PC-3 (cell line): ENCODE measurements at regions not wholly inside any gene's neighbourhood (a gene's known extent, or its start where the extent isn't known, plus 50 kb on each side); places are given as distances from the start of the nearest gene placed in this dataset.

Experiments
- ATAC-seq: fragments of 200-7000 bp; cut with Tn5 transposase; 2 replicates; pipeline ENCODE4 v1.9.1; 2020; ENCODE audit warnings: mild to moderate bottlenecking, moderate library complexity
- BruUV-seq: library from RNA; stranded (reverse); fragments of 400-500 nt; replicated peaks from 2 replicates; lab custom pipeline; 2021; lab: Mats Ljungman, UMichigan
- CTCF ChIA-PET: fragments of 300-600 bp; sonication (Branson Sonifier 250); formaldehyde crosslinking; loops from one replicate; lab custom pipeline; 2022; ENCODE audit warnings: antibody characterized with exemption; lab: Charles Lee
- POLR2A ChIA-PET: fragments of 300-600 bp; sonication (Branson Sonifier 250); formaldehyde crosslinking; loops from one replicate; lab custom pipeline; 2022; ENCODE audit warnings: antibody characterized with exemption; ENCODE audit not compliant: unreplicated experiment; lab: Charles Lee
- DNase-seq: peaks from one replicate; pipeline ENCODE4 v3.0.0-alpha.2; 2015
- H2AFZ ChIP-seq: fragments of 300-600 bp; sonication (generic); 2 replicates; pipeline ENCODE4 v1.6.0; 2016; ENCODE audit warnings: antibody characterized with exemption, low read length
- H3F3A ChIP-seq: fragments of 300-600 bp; sonication (generic); one replicate; pipeline ENCODE4 v1.6.0; 2017; ENCODE audit warnings: antibody characterized with exemption, low read length, control low read depth, mild to moderate bottlenecking; ENCODE audit not compliant: unreplicated experiment
- H3K27ac ChIP-seq: fragments of 300-600 bp; sonication (generic); 2 replicates; pipeline ENCODE4 v1.5.1; 2016; ENCODE audit warnings: mild to moderate bottlenecking, low read length
- H3K27me3 ChIP-seq: fragments of 300-600 bp; sonication (generic); 2 replicates; pipeline ENCODE4 v1.6.1; 2016; ENCODE audit warnings: low read length, mixed read lengths
- H3K36me3 ChIP-seq: fragments of 300-600 bp; sonication (generic); 2 replicates; pipeline ENCODE4 v1.6.1; 2016; ENCODE audit warnings: low read depth, mixed run types, low read length, mixed read lengths
- H3K4me1 ChIP-seq: fragments of 300-600 bp; sonication (generic); 2 replicates; pipeline ENCODE4 v1.5.1; 2016; ENCODE audit warnings: low read length; ENCODE audit not compliant: insufficient read depth
- H3K4me2 ChIP-seq: fragments of 300-600 bp; sonication (generic); 2 replicates; pipeline ENCODE4 v1.6.0; 2016; ENCODE audit warnings: low read length
- H3K4me3 ChIP-seq: fragments of 300-600 bp; sonication (generic); 2 replicates; pipeline ENCODE4 v1.5.1; 2016; ENCODE audit warnings: mild to moderate bottlenecking, low read length, mixed read lengths
- H3K79me2 ChIP-seq: fragments of 300-600 bp; sonication (generic); 2 replicates; pipeline ENCODE4 v1.6.1; 2017; ENCODE audit warnings: low read length, mixed read lengths
- H3K9ac ChIP-seq: fragments of 300-600 bp; sonication (generic); 2 replicates; pipeline ENCODE4 v1.6.0; 2016; ENCODE audit warnings: mild to moderate bottlenecking, low read length
- H3K9me2 ChIP-seq: fragments of 300-600 bp; sonication (generic); replicated peaks from 2 replicates; pipeline ENCODE4 v1.6.1; 2016; ENCODE audit warnings: mixed run types, low read length, mixed read lengths
- H3K9me3 ChIP-seq: fragments of 300-600 bp; sonication (generic); 2 replicates; pipeline ENCODE4 v1.6.1; 2016; ENCODE audit warnings: low read length, mixed read lengths
- H4K20me1 ChIP-seq: fragments of 300-600 bp; sonication (generic); 2 replicates; pipeline ENCODE4 v1.6.1; 2016; ENCODE audit warnings: low read length, mixed read lengths
- EZH2 ChIP-seq: fragments of 300-600 bp; sonication (generic); IDR thresholded peaks from one replicate; pipeline ENCODE4 v1.6.1; 2017; ENCODE audit warnings: antibody characterized with exemption, mild to moderate bottlenecking, low read length; ENCODE audit not compliant: unreplicated experiment
- EZH2phosphoT487 ChIP-seq: fragments of 300-600 bp; sonication (generic); IDR thresholded peaks from 2 replicates; pipeline ENCODE4 v1.6.1; 2018; ENCODE audit warnings: mild to moderate bottlenecking, antibody characterized with exemption, low read length, borderline replicate concordance
- intact Hi-C: fragments of 100-400 bp; cut with micrococcal nuclease; formaldehyde crosslinking; loops from 2 replicates; pipeline ENCODE4 v1.9.0; 2023
- TF ChIP-seq, protein P1 (sequence below): fragments of 300-600 bp; sonication (generic); conservative IDR thresholded peaks from 2 replicates; pipeline ENCODE4 v1.5.1; 2017; ENCODE audit warnings: antibody characterized with exemption, low read depth, mild to moderate bottlenecking, low read length

DNA sequence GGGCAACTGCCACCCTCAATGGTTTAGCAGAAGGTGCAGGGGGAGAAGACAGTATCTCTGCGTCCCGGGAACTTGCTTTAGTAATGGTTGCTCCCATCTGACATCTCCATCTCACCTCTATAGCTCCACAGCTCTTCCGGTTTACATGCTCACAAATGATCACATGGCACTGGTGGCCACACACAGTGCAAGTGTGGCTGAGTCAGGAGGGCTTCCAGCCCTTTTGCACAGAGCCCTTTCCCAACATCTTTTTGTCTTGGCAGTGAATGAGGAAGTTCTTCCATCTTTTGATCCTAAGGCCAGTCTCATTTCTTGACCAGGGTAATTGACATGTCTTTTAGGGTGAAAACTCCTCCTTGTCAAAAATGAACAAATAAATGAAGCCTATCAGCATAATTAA, 347.7 kb downstream of the LPIN1 start:
- Histone ChIP-seq H3K9ac (no peak overlapping the region), H4K20me1 (no peaks in the 10 kb centered on the region), H3K4me1 (peaks cover 24% of the 10 kb centered on the region), H3K4me3 (no peak overlapping the region), H3F3A (no peaks in the 10 kb centered on the region), H3K9me2 (no peaks in the 10 kb centered on the region), H3K27ac (no peak overlapping the region), H2AFZ (no peak overlapping the region), H3K27me3 (no peaks in the 10 kb centered on the region), H3K36me3 (no peaks in the 10 kb centered on the region), H3K79me2 (no peaks in the 10 kb centered on the region), H3K9me3 (no peaks in the 10 kb centered on the region), H3K4me2 (no peak overlapping the region)
- intact Hi-C loops, result no loop called here
- POLR2A ChIA-PET, result no interaction called here
- CTCF ChIA-PET, result interaction anchor here (0.6 kb wide), 1 partner anchor 61 kb away, joined by 3 read pairs; no protein-coding TSS in a partner anchor
- TF ChIP-seq EZH2 (no peak), EZH2phosphoT487 (no peak)
- TF ChIP-seq, protein P1, sequence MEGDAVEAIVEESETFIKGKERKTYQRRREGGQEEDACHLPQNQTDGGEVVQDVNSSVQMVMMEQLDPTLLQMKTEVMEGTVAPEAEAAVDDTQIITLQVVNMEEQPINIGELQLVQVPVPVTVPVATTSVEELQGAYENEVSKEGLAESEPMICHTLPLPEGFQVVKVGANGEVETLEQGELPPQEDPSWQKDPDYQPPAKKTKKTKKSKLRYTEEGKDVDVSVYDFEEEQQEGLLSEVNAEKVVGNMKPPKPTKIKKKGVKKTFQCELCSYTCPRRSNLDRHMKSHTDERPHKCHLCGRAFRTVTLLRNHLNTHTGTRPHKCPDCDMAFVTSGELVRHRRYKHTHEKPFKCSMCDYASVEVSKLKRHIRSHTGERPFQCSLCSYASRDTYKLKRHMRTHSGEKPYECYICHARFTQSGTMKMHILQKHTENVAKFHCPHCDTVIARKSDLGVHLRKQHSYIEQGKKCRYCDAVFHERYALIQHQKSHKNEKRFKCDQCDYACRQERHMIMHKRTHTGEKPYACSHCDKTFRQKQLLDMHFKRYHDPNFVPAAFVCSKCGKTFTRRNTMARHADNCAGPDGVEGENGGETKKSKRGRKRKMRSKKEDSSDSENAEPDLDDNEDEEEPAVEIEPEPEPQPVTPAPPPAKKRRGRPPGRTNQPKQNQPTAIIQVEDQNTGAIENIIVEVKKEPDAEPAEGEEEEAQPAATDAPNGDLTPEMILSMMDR, result no peak
- ATAC-seq (no peak), DNase-seq (no peak)
- no TSS peak for BruUV-seq

DNA sequence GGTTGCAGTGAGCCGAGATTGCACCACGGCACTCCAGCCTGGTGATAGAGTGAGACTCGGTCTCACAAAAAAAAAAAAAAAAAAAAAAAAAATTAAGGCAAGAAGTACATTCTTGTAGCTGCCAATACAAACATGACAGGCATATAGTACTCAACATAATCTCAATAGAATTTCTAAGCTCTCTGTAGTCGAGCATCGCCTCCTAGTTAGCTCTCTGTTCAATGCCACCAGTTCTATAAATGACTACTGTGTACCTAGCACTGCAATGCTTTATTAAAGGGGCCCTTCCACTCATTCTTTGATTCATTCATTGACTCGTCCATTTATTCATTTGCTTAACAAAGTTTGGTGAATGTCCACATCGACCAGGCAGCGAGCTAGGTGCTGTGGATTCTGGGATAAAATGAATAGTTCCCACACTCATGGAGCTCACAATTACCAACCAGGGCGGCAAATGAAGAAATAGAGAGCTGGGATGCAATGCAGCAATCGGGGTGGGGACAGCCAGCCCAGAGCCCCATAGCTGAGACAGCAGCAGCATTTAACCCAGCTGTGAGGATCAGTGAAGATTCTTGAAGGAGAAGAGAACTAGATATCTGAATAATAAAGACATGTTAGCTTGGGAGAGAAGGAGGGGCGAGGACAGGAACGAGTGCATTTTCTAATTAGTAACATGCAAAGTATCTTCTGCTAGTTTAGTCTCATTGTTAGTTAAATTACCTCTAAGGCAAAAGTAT, 349.8 kb downstream of the LPIN1 start:
- no peak for ATAC-seq

More for the DNA sequence above, 349.8 kb downstream of the LPIN1 start:
- TF ChIP-seq, protein P1, result no peak
- TF ChIP-seq EZH2phosphoT487 (no peak), EZH2 (no peak)
- Histone ChIP-seq H3K4me3 (no peak overlapping the region), H4K20me1 (no peaks in the 10 kb centered on the region), H3K27ac (no peak overlapping the region), H3K27me3 (no peaks in the 10 kb centered on the region), H3K9me3 (no peaks in the 10 kb centered on the region), H3K4me1 (peaks cover 8% of the 10 kb centered on the region), H3K4me2 (no peak overlapping the region), H3K79me2 (no peaks in the 10 kb centered on the region), H3K9ac (no peak overlapping the region), H3K36me3 (no peaks in the 10 kb centered on the region), H3K9me2 (no peaks in the 10 kb centered on the region), H3F3A (no peaks in the 10 kb centered on the region), H2AFZ (no peak overlapping the region)
- no TSS peak for BruUV-seq
- intact Hi-C loops, result no loop called here
- DNase-seq, result no peak
- CTCF ChIA-PET, result no interaction called here
- POLR2A ChIA-PET, result no interaction called here
